GM23248 (cell line): ENCODE measurements at regions not wholly inside any gene's neighbourhood (a gene's known extent, or its start where the extent isn't known, plus 50 kb on each side); places are given as distances from the start of the nearest gene placed in this dataset.

ENCODE experiments used
- EZH2 ChIP-seq: fragments of 200-600 bp; sonication (generic); IDR thresholded peaks from 2 replicates; pipeline ENCODE4 v1.6.1; 2018; ENCODE audit warnings: antibody characterized with exemption, mild to moderate bottlenecking; ENCODE audit not compliant: insufficient read depth, poor library complexity, severe bottlenecking
- EZH2phosphoT487 ChIP-seq: fragments of 200-600 bp; sonication (generic); IDR thresholded peaks from 2 replicates; pipeline ENCODE4 v1.6.1; 2018; ENCODE audit warnings: antibody characterized with exemption, moderate library complexity, mild to moderate bottlenecking, low read depth; ENCODE audit not compliant: insufficient read depth

GRCh38 chr10:3406556-3406955 is 234.0 kb upstream of the PITRM1 start:
- no peak for TF ChIP-seq EZH2
- no peak for TF ChIP-seq EZH2phosphoT487
